HFF-Myc (cell line): ENCODE measurements at regions not wholly inside any gene's neighbourhood (a gene's known extent, or its start where the extent isn't known, plus 50 kb on each side); places are given as distances from the start of the nearest gene placed in this dataset.

Experiments
- DNase-seq: peaks from one replicate; pipeline ENCODE4 v3.0.0-alpha.2; 2011; ENCODE audit warnings: low read depth; ENCODE audit errors: extremely low read depth
- H3K4me3 ChIP-seq: replicated peaks from 2 replicates; pipeline ENCODE4 v1.5.1; 2011; ENCODE audit warnings: low read depth, mild to moderate bottlenecking, control low read depth, low read length
- TF ChIP-seq, protein P1 (sequence below): IDR thresholded peaks from 2 replicates; pipeline ENCODE4 v1.5.1; 2012; ENCODE audit warnings: mild to moderate bottlenecking, low read depth, low read length, control low read depth; ENCODE audit errors: missing control alignments

DNA sequence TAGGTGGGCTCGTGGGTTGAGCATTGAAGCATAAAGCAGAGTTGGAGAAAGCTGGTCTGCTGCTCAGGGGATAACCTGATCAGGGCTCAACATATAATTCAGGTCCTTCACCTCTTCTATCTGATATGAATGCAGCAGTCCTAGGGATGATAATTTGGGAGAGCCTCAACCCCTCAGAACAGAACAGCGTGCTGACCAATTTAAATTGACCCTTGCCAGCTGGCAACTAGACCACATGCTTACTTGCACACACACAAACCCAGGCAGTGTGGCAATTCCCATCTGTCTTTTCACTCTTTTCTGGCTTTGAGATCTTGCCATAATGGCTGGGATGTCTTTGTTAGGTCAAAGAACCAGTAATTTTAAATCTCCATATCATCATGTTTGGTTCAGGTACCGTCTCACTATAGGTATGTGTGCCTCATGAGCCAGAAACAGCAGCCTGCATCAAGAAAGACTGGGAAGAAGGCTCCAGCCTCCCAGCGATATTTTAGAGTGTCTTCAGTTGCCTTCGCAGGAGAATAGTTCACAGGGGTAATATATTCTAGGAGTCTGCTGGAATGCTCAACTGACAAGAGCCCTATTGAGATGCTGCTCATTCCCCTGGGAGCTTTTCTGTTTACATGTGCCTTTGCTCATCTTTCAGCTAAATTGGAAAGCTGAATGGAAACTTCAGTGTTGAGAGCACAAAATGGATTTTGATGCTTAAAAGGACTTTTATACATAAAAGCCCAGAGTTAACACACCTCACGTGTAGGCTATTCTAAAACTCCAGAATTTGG, 497.6 kb downstream of the RASEF start:
- TF ChIP-seq, protein P1, sequence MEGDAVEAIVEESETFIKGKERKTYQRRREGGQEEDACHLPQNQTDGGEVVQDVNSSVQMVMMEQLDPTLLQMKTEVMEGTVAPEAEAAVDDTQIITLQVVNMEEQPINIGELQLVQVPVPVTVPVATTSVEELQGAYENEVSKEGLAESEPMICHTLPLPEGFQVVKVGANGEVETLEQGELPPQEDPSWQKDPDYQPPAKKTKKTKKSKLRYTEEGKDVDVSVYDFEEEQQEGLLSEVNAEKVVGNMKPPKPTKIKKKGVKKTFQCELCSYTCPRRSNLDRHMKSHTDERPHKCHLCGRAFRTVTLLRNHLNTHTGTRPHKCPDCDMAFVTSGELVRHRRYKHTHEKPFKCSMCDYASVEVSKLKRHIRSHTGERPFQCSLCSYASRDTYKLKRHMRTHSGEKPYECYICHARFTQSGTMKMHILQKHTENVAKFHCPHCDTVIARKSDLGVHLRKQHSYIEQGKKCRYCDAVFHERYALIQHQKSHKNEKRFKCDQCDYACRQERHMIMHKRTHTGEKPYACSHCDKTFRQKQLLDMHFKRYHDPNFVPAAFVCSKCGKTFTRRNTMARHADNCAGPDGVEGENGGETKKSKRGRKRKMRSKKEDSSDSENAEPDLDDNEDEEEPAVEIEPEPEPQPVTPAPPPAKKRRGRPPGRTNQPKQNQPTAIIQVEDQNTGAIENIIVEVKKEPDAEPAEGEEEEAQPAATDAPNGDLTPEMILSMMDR: no peak
- H3K4me3 ChIP-seq: no peak overlapping the region
- no peak for DNase-seq

DNA sequence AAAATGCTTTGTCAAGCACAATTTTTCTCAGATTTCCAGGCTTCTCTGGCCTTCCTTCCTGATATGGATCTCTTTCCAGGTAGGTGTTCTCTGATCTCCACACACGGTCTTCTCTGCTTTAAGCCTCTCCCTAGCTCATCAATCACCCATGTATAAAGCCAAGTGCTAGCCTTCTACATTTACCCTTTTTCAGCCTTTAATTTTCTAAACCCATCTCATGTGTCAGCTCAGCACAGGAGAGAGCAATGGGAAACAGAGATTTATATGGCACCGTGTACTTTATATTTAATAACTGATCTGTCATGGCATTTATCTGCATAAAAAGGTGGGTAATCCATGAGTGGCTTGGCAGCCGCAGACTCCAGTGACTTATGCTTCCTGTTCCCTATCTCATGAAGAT, 495.0 kb downstream of the RASEF start:
- TF ChIP-seq, protein P1: no peak
- no peak overlapping the region for H3K4me3 ChIP-seq
- DNase-seq: no peak

DNA sequence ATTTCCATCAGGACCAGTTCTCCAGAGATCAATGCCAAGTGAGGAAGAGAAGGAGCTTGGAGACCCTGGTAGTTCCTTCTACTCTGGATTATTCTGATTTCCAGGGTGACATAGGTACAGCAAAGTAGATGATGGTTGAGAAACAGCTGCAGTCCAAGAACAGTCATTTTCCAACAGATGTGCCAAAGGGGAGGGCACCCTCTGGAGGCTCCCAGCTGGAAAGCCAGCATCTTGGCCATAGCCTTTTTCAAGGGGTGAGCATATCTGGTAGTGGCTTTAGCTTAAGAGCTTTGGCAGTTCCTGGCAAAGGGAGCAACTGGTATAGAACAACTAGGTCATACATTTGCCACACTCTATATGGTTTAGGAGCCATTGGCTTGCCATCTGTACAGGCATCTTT, 492.7 kb downstream of the RASEF start:
- no peak for DNase-seq
- TF ChIP-seq, protein P1: peak; percentile 19
- H3K4me3 ChIP-seq: no peak overlapping the region

DNA sequence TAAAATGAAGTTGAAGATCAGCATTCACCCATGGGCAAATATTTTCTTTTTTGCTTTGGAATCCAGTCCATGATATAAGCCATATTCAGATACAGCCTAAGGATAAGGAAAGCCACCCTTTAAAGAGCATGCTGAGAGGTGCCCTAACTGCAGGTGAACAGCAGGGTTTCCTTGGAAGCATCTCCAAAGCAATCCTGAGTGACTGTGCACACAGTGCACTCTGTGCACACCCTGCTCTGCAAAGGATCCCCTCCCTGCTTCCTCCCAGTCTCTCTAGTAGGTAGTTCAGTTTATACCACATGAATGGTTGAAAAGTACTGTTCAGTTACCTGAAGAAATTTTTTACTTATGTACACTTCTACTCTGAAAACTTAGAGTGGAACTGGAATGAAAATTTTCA, 491.4 kb downstream of the RASEF start:
- DNase-seq: no peak
- TF ChIP-seq, protein P1: no peak
- H3K4me3 ChIP-seq: no peak overlapping the region

DNA sequence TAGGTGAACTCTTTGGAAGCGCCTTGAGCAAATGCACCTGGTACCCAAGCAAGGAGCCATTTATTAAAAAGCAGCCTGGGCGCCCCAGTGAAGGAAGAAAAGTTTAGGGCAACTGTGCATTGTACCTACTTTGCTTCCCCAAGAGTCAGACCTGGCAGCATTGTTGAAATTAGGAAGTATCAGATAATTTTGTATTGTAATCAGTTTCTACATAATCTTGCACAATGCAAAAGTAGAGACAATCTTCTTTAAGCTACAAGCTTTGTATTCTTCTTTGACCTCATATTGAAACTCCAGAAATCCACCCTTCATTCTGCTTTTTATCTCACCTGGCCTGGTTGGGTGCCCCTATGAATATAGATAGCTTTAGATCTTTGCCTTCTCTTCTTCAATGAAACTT, 490.8 kb downstream of the RASEF start:
- DNase-seq: no peak
- TF ChIP-seq, protein P1: no peak
- no peak overlapping the region for H3K4me3 ChIP-seq

DNA sequence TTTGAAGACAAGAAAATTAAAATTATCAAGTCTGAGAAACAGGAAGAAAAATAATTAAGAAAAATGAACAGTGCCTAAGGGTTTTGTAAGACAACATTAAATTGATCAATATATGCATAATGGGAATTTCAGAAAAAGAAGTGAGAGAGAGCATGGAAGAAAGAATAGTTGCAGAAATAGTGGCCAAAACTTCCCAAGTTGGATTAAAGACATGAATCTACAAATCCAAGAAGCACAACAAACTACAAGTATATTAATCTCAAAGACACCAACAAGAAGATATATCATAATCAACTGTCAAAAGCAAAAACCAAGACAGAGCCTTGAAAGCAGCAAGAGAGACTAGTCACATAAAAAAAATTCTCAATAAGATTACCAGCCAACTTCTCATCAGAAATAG, 488.0 kb downstream of the RASEF start:
- no peak overlapping the region for H3K4me3 ChIP-seq
- no peak for DNase-seq
- TF ChIP-seq, protein P1: no peak

DNA sequence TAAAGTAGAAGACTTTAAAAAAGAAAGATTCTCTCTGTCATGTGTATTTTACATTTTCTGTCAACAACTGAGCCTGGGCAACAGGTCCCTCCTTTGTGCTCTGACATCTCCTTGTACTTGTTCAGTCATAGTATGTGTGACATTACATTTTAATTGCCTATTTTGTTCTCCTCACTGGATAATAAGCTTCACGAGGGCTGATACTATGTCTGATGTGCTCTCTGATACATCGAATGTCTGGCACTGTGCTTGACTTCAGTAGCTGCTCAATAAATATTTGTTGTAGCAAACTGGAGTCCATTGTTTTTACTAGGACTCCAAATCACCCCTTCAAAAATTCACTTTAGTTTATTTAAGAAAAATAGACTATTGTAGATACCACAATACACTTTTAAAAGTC, 482.0 kb downstream of the RASEF start:
- H3K4me3 ChIP-seq: no peak overlapping the region
- no peak for DNase-seq
- TF ChIP-seq, protein P1: no peak
